Neural cell (in vitro differentiated cells): ENCODE measurements at regions not wholly inside any gene's neighbourhood (a gene's known extent, or its start where the extent isn't known, plus 50 kb on each side); places are given as distances from the start of the nearest gene placed in this dataset.

Experiments used
- H2AFZ ChIP-seq: fragments of 200-600, 300-800 bp; sonication (generic), shearing (Covaris generic); 2 replicates; pipeline ENCODE4 v1.6.0; 2014; ENCODE audit warnings: low read depth, mild to moderate bottlenecking, antibody characterized with exemption, low read length, moderate library complexity
- H3F3A ChIP-seq: fragments of 200-600 bp; shearing (Covaris generic); 2 replicates; pipeline ENCODE4 v1.6.1; 2016; ENCODE audit warnings: mild to moderate bottlenecking, moderate library complexity, mixed read lengths, antibody characterized with exemption, low read length; ENCODE audit not compliant: insufficient read depth, poor library complexity, severe bottlenecking
- H3K27ac ChIP-seq: fragments of 200-600, 300-800 bp; sonication (generic), shearing (Covaris generic); 2 replicates; pipeline ENCODE4 v1.5.1; 2014; ENCODE audit warnings: mild to moderate bottlenecking, low read length, moderate library complexity
- H3K27me3 ChIP-seq: fragments of 300-800, 200-600 bp; sonication (generic), shearing (Covaris generic); 2 replicates; pipeline ENCODE4 v1.6.0; 2014; ENCODE audit warnings: mild to moderate bottlenecking, low read depth, low read length, moderate library complexity; ENCODE audit not compliant: insufficient read depth
- H3K36me3 ChIP-seq: fragments of 300-800, 200-600 bp; sonication (generic), shearing (Covaris generic); 2 replicates; pipeline ENCODE4 v1.5.1; 2014; ENCODE audit warnings: mild to moderate bottlenecking, antibody characterized with exemption, low read length, moderate library complexity; ENCODE audit not compliant: insufficient read depth
- H3K4me2 ChIP-seq: fragments of 300-800, 200-600 bp; sonication (generic), shearing (Covaris generic); 2 replicates; pipeline ENCODE4 v1.6.0; 2014; ENCODE audit warnings: mild to moderate bottlenecking, low read length
- H3K4me3 ChIP-seq: fragments of 300-800, 200-600 bp; sonication (generic), shearing (Covaris generic); 2 replicates; pipeline ENCODE4 v1.5.1; 2014; ENCODE audit warnings: mild to moderate bottlenecking, low read length, moderate library complexity
- H3K79me2 ChIP-seq: fragments of 200-600 bp; shearing (Covaris generic); replicated peaks from 2 replicates; pipeline ENCODE4 v1.6.0; 2014; ENCODE audit warnings: mild to moderate bottlenecking, low read length, moderate library complexity; ENCODE audit not compliant: insufficient read depth
- H3K9ac ChIP-seq: fragments of 300-800, 200-600 bp; sonication (generic), shearing (Covaris generic); 2 replicates; pipeline ENCODE4 v1.6.1; 2016; ENCODE audit warnings: mild to moderate bottlenecking, low read length, mixed read lengths
- H3K9me2 ChIP-seq: fragments of 200-600 bp; shearing (Covaris generic); 2 replicates; pipeline ENCODE4 v1.6.1; 2016; ENCODE audit warnings: mild to moderate bottlenecking, low read length, mixed read lengths; ENCODE audit not compliant: insufficient read depth
- H3K9me3 ChIP-seq: fragments of 200-600, 300-800 bp; sonication (generic), shearing (Covaris generic); 2 replicates; pipeline ENCODE4 v1.6.1; 2016; ENCODE audit warnings: mild to moderate bottlenecking, mixed run types, low read length, moderate library complexity, mixed read lengths
- H4K20me1 ChIP-seq: fragments of 200-600 bp; shearing (Covaris generic); 2 replicates; pipeline ENCODE4 v1.6.1; 2016; ENCODE audit warnings: mild to moderate bottlenecking, mixed run types; ENCODE audit not compliant: insufficient read depth
- CTCF ChIP-seq: fragments of 450-650 bp; IDR thresholded peaks from 2 replicates; pipeline ENCODE4 v1.5.1; 2014; ENCODE audit warnings: antibody characterized with exemption, mild to moderate bottlenecking, moderate library complexity; ENCODE audit not compliant: poor library complexity, severe bottlenecking
- EP300 ChIP-seq: fragments of 450-650 bp; conservative IDR thresholded peaks from 2 replicates; pipeline ENCODE4 v1.6.1; 2014; ENCODE audit warnings: antibody characterized with exemption, mild to moderate bottlenecking, moderate library complexity; ENCODE audit not compliant: poor library complexity, severe bottlenecking
- EZH2 ChIP-seq: fragments of 200-600, 300-800 bp; shearing (Covaris generic), sonication (generic); IDR thresholded peaks from 2 replicates; pipeline ENCODE4 v1.6.1; 2014; ENCODE audit warnings: antibody characterized with exemption, low read length, borderline replicate concordance, mild to moderate bottlenecking; ENCODE audit not compliant: insufficient read depth, poor library complexity, severe bottlenecking
- MXI1 ChIP-seq: fragments of 450-650 bp; conservative IDR thresholded peaks from 2 replicates; pipeline ENCODE4 v1.6.1; 2014; ENCODE audit warnings: antibody characterized with exemption, mild to moderate bottlenecking; ENCODE audit not compliant: poor library complexity, severe bottlenecking
- POLR2AphosphoS5 ChIP-seq: IDR thresholded peaks from 2 replicates; pipeline ENCODE4 v1.6.1; 2012
- RAD21 ChIP-seq: fragments of 450-650 bp; conservative IDR thresholded peaks from 2 replicates; pipeline ENCODE4 v1.6.1; 2014; ENCODE audit warnings: antibody characterized with exemption, mild to moderate bottlenecking, moderate library complexity
- REST ChIP-seq: IDR thresholded peaks from 2 replicates; pipeline ENCODE4 v1.6.1; 2012; ENCODE audit warnings: borderline replicate concordance
- SMC3 ChIP-seq: fragments of 450-650 bp; conservative IDR thresholded peaks from 2 replicates; pipeline ENCODE4 v1.6.1; 2014; ENCODE audit warnings: antibody characterized with exemption, mild to moderate bottlenecking, moderate library complexity; ENCODE audit not compliant: poor library complexity
- TAF1 ChIP-seq: IDR thresholded peaks from 2 replicates; pipeline ENCODE4 v1.6.1; 2012; ENCODE audit warnings: low read depth

- TF ChIP-seq POLR2AphosphoS5 (no peak), RAD21 (no peak), CTCF (no peak), EZH2 (no peak), TAF1 (no peak), SMC3 (no peak), MXI1 (no peak), EP300 (no peak), REST (no peak)
- H3K79me2 ChIP-seq, result no peaks in the 10 kb centered on the region
- no peak overlapping the region for H3K9ac ChIP-seq
- no peak overlapping the region for H3K4me2 ChIP-seq
- H3K27ac ChIP-seq, result no peak overlapping the region
- no peak overlapping the region for H3K4me3 ChIP-seq
- H3K9me2 ChIP-seq, result no peaks in the 10 kb centered on the region
- H3K27me3 ChIP-seq, result no peaks in the 10 kb centered on the region
- no peak overlapping the region for H2AFZ ChIP-seq
- no peaks in the 10 kb centered on the region for H3K36me3 ChIP-seq
- no peaks in the 10 kb centered on the region for H3F3A ChIP-seq
- no peaks in the 10 kb centered on the region for H3K9me3 ChIP-seq
- no peaks in the 10 kb centered on the region for H4K20me1 ChIP-seq
Measured at GRCh38 chr11:71145988-71146824, 106.2 kb downstream of the SHANK2 start.

- H3F3A ChIP-seq, result no peaks in the 10 kb centered on the region
- H3K9me2 ChIP-seq, result no peaks in the 10 kb centered on the region
- H3K79me2 ChIP-seq, result no peaks in the 10 kb centered on the region
- H3K27ac ChIP-seq, result no peak overlapping the region
- no peaks in the 10 kb centered on the region for H3K36me3 ChIP-seq
- TF ChIP-seq CTCF, result no peak
- no peak for TF ChIP-seq EZH2
- TF ChIP-seq POLR2AphosphoS5, result no peak
- no peak for TF ChIP-seq REST
- TF ChIP-seq MXI1, result no peak
- no peak for TF ChIP-seq TAF1
- no peak for TF ChIP-seq EP300
- no peak for TF ChIP-seq SMC3
- no peak for TF ChIP-seq RAD21
- no peak overlapping the region for H3K4me3 ChIP-seq
- H3K9ac ChIP-seq, result no peak overlapping the region
- no peak overlapping the region for H2AFZ ChIP-seq
- no peaks in the 10 kb centered on the region for H3K27me3 ChIP-seq
- H3K9me3 ChIP-seq, result no peaks in the 10 kb centered on the region
- H4K20me1 ChIP-seq, result no peaks in the 10 kb centered on the region
- no peak overlapping the region for H3K4me2 ChIP-seq
Measured at GRCh38 chr11:71145368-71145767, 107.0 kb downstream of the SHANK2 start.
